Suprapubic skin (tissue), 4 donors: ENCODE measurements at regions not wholly inside any gene's neighbourhood (a gene's known extent, or its start where the extent isn't known, plus 50 kb on each side); places are given as distances from the start of the nearest gene placed in this dataset.

Experiments
- CTCF ChIP-seq, 2 donors: fragments of 200-600 bp in 1 of 2; fragments of 450-650 bp in 1 of 2; sonication (generic) in 1 of 2; IDR thresholded peaks; one replicate each; pipeline ENCODE4 v1.5.1; 2016 to 2019; ENCODE audit warnings: antibody characterized with exemption in 2 of 2, mild to moderate bottlenecking in 1 of 2, moderate library complexity in 1 of 2
- EP300 ChIP-seq: sonication (generic); formaldehyde crosslinking; IDR thresholded peaks from one replicate; pipeline ENCODE4 v1.6.1; 2017; ENCODE audit warnings: antibody characterized with exemption
- POLR2AphosphoS5 ChIP-seq, 3 donors: sonication (generic); formaldehyde crosslinking; IDR thresholded peaks; one replicate each; pipeline ENCODE4 v1.6.1; 2017; ENCODE audit warnings: antibody characterized with exemption in 3 of 3

GRCh38 chr20:60559462-60559861, 601.2 kb downstream of the CDH26 start:
- no peak for TF ChIP-seq POLR2AphosphoS5 (IDR thresholded peaks at IDR 0.05)
- no peak for TF ChIP-seq CTCF (IDR thresholded peaks at IDR 0.05)
- no peak for TF ChIP-seq EP300
